ENCODE measurements at regions not wholly inside any gene's neighbourhood (a gene's known extent, or its start where the extent isn't known, plus 50 kb on each side); places are given as distances from the start of the nearest gene placed in this dataset.

- TF ChIP-seq CTCF (conservative IDR thresholded peaks at IDR 0.05) (no peak), EZH2 (IDR thresholded peaks at IDR 0.05; ENCODE audit: low read depth) (no peak)
Observed at GRCh38 chr4:26133840-26134239, 187.0 kb upstream of the RBPJ start.

Measured in PC-9 (cell line).